ENCODE measurements at regions not wholly inside any gene's neighbourhood (a gene's known extent, or its start where the extent isn't known, plus 50 kb on each side); places are given as distances from the start of the nearest gene placed in this dataset.
"Not testable (repeated sequence)": the region's sequence is repeated elsewhere in the genome, so short reads cannot be mapped to it uniquely, and the experiment has no call there.

GRCh38 chr3:10674578-10674977 lies 141.4 kb upstream of the SLC6A11 start:
- H3K27me3 ChIP-seq (ENCODE audit: control insufficient read depth, insufficient read depth, low read length), result no peaks in the 10 kb centered on the region
- no peaks in the 10 kb centered on the region for H3K9me3 ChIP-seq (ENCODE audit: control insufficient read depth, low read depth, low read length)
- no peak overlapping the region for H3K4me3 ChIP-seq (ENCODE audit: low read length)

GRCh38 chr3:10676905-10677304 lies 139.1 kb upstream of the SLC6A11 start:
- Histone ChIP-seq H3K9me3 (ENCODE audit: control insufficient read depth, low read depth, low read length) (no peaks in the 10 kb centered on the region), H3K27me3 (ENCODE audit: control insufficient read depth, insufficient read depth, low read length) (no peaks in the 10 kb centered on the region), H3K4me3 (ENCODE audit: low read length) (no peak overlapping the region), H3K36me3 (ENCODE audit: control insufficient read depth, low read depth, low read length) (no peaks in the 10 kb centered on the region), H3K4me1 (ENCODE audit: control insufficient read depth, low read depth, low read length) (peaks cover 4% of the 10 kb centered on the region), H3K9ac (ENCODE audit: low read length) (no peak overlapping the region), H3K27ac (ENCODE audit: low read length) (no peak overlapping the region)

More at GRCh38 chr3:10674578-10674977, 141.4 kb upstream of the SLC6A11 start:
- H3K27ac ChIP-seq (ENCODE audit: low read length), result no peak overlapping the region
- H3K9ac ChIP-seq (ENCODE audit: low read length), result no peak overlapping the region
- no peaks in the 10 kb centered on the region for H3K36me3 ChIP-seq (ENCODE audit: control insufficient read depth, low read depth, low read length)
- H3K4me1 ChIP-seq (ENCODE audit: control insufficient read depth, low read depth, low read length), result peaks cover 4% of the 10 kb centered on the region

- H3K27me3 ChIP-seq (ENCODE audit: control insufficient read depth, insufficient read depth, low read length), result no peaks in the 10 kb centered on the region
- H3K4me3 ChIP-seq (ENCODE audit: low read length), result no peak overlapping the region
- no peaks in the 10 kb centered on the region for H3K9me3 ChIP-seq (ENCODE audit: control insufficient read depth, low read depth, low read length)
- no peak overlapping the region for H3K9ac ChIP-seq (ENCODE audit: low read length)
- no peak overlapping the region for H3K27ac ChIP-seq (ENCODE audit: low read length)
- H3K36me3 ChIP-seq (ENCODE audit: control insufficient read depth, low read depth, low read length), result no peaks in the 10 kb centered on the region
- peaks cover 4% of the 10 kb centered on the region for H3K4me1 ChIP-seq (ENCODE audit: control insufficient read depth, low read depth, low read length)
Measured at GRCh38 chr3:10678796-10679376, 137.1 kb upstream of the SLC6A11 start.

GRCh38 chr3:10680796-10681195 lies 135.2 kb upstream of the SLC6A11 start:
- no peaks in the 10 kb centered on the region for H3K27me3 ChIP-seq (ENCODE audit: control insufficient read depth, insufficient read depth, low read length)
- H3K36me3 ChIP-seq (ENCODE audit: control insufficient read depth, low read depth, low read length), result no peaks in the 10 kb centered on the region
- no peaks in the 10 kb centered on the region for H3K4me1 ChIP-seq (ENCODE audit: control insufficient read depth, low read depth, low read length)
- no peak overlapping the region for H3K4me3 ChIP-seq (ENCODE audit: low read length)
- no peaks in the 10 kb centered on the region for H3K9me3 ChIP-seq (ENCODE audit: control insufficient read depth, low read depth, low read length)
- H3K27ac ChIP-seq (ENCODE audit: low read length), result no peak overlapping the region
- H3K9ac ChIP-seq (ENCODE audit: low read length), result no peak overlapping the region

- no peaks in the 10 kb centered on the region for H3K9me3 ChIP-seq (ENCODE audit: control insufficient read depth, low read depth, low read length)
- H3K27ac ChIP-seq (ENCODE audit: low read length), result no peak overlapping the region
- no peak overlapping the region for H3K9ac ChIP-seq (ENCODE audit: low read length)
- H3K4me3 ChIP-seq (ENCODE audit: low read length), result no peak overlapping the region
- no peaks in the 10 kb centered on the region for H3K4me1 ChIP-seq (ENCODE audit: control insufficient read depth, low read depth, low read length)
- H3K27me3 ChIP-seq (ENCODE audit: control insufficient read depth, insufficient read depth, low read length), result no peaks in the 10 kb centered on the region
- H3K36me3 ChIP-seq (ENCODE audit: control insufficient read depth, low read depth, low read length), result no peaks in the 10 kb centered on the region
Measured at GRCh38 chr3:10682692-10683091, 133.3 kb upstream of the SLC6A11 start.

- H3K9me3 ChIP-seq (ENCODE audit: control insufficient read depth, low read depth, low read length), result no peaks in the 10 kb centered on the region
- H3K4me3 ChIP-seq (ENCODE audit: low read length), result no peak overlapping the region
- H3K9ac ChIP-seq (ENCODE audit: low read length), result no peak overlapping the region
- no peaks in the 10 kb centered on the region for H3K36me3 ChIP-seq (ENCODE audit: control insufficient read depth, low read depth, low read length)
- no peak overlapping the region for H3K27ac ChIP-seq (ENCODE audit: low read length)
- H3K4me1 ChIP-seq (ENCODE audit: control insufficient read depth, low read depth, low read length), result no peaks in the 10 kb centered on the region
- no peaks in the 10 kb centered on the region for H3K27me3 ChIP-seq (ENCODE audit: control insufficient read depth, insufficient read depth, low read length)
Measured at GRCh38 chr3:10683106-10683505, 132.9 kb upstream of the SLC6A11 start.

- no peaks in the 10 kb centered on the region for H3K4me1 ChIP-seq (ENCODE audit: control insufficient read depth, low read depth, low read length)
- H3K27ac ChIP-seq (ENCODE audit: low read length), result no peak overlapping the region
- H3K9me3 ChIP-seq (ENCODE audit: control insufficient read depth, low read depth, low read length), result no peaks in the 10 kb centered on the region
- H3K36me3 ChIP-seq (ENCODE audit: control insufficient read depth, low read depth, low read length), result no peaks in the 10 kb centered on the region
- no peak overlapping the region for H3K9ac ChIP-seq (ENCODE audit: low read length)
- no peak overlapping the region for H3K4me3 ChIP-seq (ENCODE audit: low read length)
- no peaks in the 10 kb centered on the region for H3K27me3 ChIP-seq (ENCODE audit: control insufficient read depth, insufficient read depth, low read length)
Measured at GRCh38 chr3:10688126-10688525, 127.9 kb upstream of the SLC6A11 start.

- H3K27me3 ChIP-seq (ENCODE audit: control insufficient read depth, insufficient read depth, low read length), result no peaks in the 10 kb centered on the region
Measured at GRCh38 chr3:10688548-10689172, 127.4 kb upstream of the SLC6A11 start.

GRCh38 chr3:10692039-10692622 lies 123.9 kb upstream of the SLC6A11 start:
- no peak overlapping the region for H3K9ac ChIP-seq (ENCODE audit: low read length)
- H3K4me3 ChIP-seq (ENCODE audit: low read length), result no peak overlapping the region
- H3K4me1 ChIP-seq (ENCODE audit: control insufficient read depth, low read depth, low read length), result no peaks in the 10 kb centered on the region
- no peaks in the 10 kb centered on the region for H3K9me3 ChIP-seq (ENCODE audit: control insufficient read depth, low read depth, low read length)
- no peaks in the 10 kb centered on the region for H3K36me3 ChIP-seq (ENCODE audit: control insufficient read depth, low read depth, low read length)
- no peak overlapping the region for H3K27ac ChIP-seq (ENCODE audit: low read length)
- H3K27me3 ChIP-seq (ENCODE audit: control insufficient read depth, insufficient read depth, low read length), result no peaks in the 10 kb centered on the region

More at GRCh38 chr3:10688548-10689172, 127.4 kb upstream of the SLC6A11 start:
- H3K27ac ChIP-seq (ENCODE audit: low read length), result no peak overlapping the region
- H3K4me3 ChIP-seq (ENCODE audit: low read length), result no peak overlapping the region
- H3K9me3 ChIP-seq (ENCODE audit: control insufficient read depth, low read depth, low read length), result no peaks in the 10 kb centered on the region
- H3K4me1 ChIP-seq (ENCODE audit: control insufficient read depth, low read depth, low read length), result no peaks in the 10 kb centered on the region
- no peaks in the 10 kb centered on the region for H3K36me3 ChIP-seq (ENCODE audit: control insufficient read depth, low read depth, low read length)
- H3K9ac ChIP-seq (ENCODE audit: low read length), result no peak overlapping the region

- Histone ChIP-seq H3K36me3 (ENCODE audit: control insufficient read depth, low read depth, low read length) (no peaks in the 10 kb centered on the region), H3K9ac (ENCODE audit: low read length) (no peak overlapping the region), H3K27me3 (ENCODE audit: control insufficient read depth, insufficient read depth, low read length) (no peaks in the 10 kb centered on the region), H3K9me3 (ENCODE audit: control insufficient read depth, low read depth, low read length) (no peaks in the 10 kb centered on the region), H3K4me1 (ENCODE audit: control insufficient read depth, low read depth, low read length) (no peaks in the 10 kb centered on the region), H3K4me3 (ENCODE audit: low read length) (no peak overlapping the region), H3K27ac (ENCODE audit: low read length) (no peak overlapping the region)
Measured at GRCh38 chr3:10693457-10693856, 122.6 kb upstream of the SLC6A11 start.

- Histone ChIP-seq H3K4me1 (ENCODE audit: control insufficient read depth, low read depth, low read length) (no peaks in the 10 kb centered on the region), H3K9ac (ENCODE audit: low read length) (no peak overlapping the region), H3K27me3 (ENCODE audit: control insufficient read depth, insufficient read depth, low read length) (no peaks in the 10 kb centered on the region), H3K4me3 (ENCODE audit: low read length) (no peak overlapping the region), H3K36me3 (ENCODE audit: control insufficient read depth, low read depth, low read length) (no peaks in the 10 kb centered on the region), H3K9me3 (ENCODE audit: control insufficient read depth, low read depth, low read length) (no peaks in the 10 kb centered on the region), H3K27ac (ENCODE audit: low read length) (no peak overlapping the region)
Measured at GRCh38 chr3:10694179-10694578, 121.8 kb upstream of the SLC6A11 start.

GRCh38 chr3:10695186-10695585 lies 120.8 kb upstream of the SLC6A11 start:
- H3K9me3 ChIP-seq (ENCODE audit: control insufficient read depth, low read depth, low read length); H3K4me3 ChIP-seq (ENCODE audit: low read length); H3K9ac ChIP-seq (ENCODE audit: low read length); H3K36me3 ChIP-seq (ENCODE audit: control insufficient read depth, low read depth, low read length); H3K27me3 ChIP-seq (ENCODE audit: control insufficient read depth, insufficient read depth, low read length); H3K27ac ChIP-seq (ENCODE audit: low read length); H3K4me1 ChIP-seq (ENCODE audit: control insufficient read depth, low read depth, low read length): not testable (repeated sequence)
